Lower leg skin (tissue), 3 donors: ENCODE measurements at regions not wholly inside any gene's neighbourhood (a gene's known extent, or its start where the extent isn't known, plus 50 kb on each side); places are given as distances from the start of the nearest gene placed in this dataset.

Source experiments
- CTCF ChIP-seq, 3 donors: fragments of 450-650 bp; IDR thresholded peaks; one replicate each; pipeline ENCODE4 v1.5.1; 2016; ENCODE audit warnings: antibody characterized with exemption in 3 of 3, mild to moderate bottlenecking in 3 of 3, moderate library complexity in 2 of 3
- POLR2A ChIP-seq, 2 donors: fragments of 450-650 bp; IDR thresholded peaks; one replicate each; pipeline ENCODE4 v1.6.1; 2016 to 2017; ENCODE audit warnings: antibody characterized with exemption in 2 of 2, mild to moderate bottlenecking in 1 of 2, moderate library complexity in 1 of 2

GRCh38 chr14:76654573-76655108, 106.6 kb upstream of the VASH1 start:
- TF ChIP-seq CTCF (IDR thresholded peaks at IDR 0.05) (no peak), POLR2A (IDR thresholded peaks at IDR 0.05) (no peak)
